Ishikawa (cell line): ENCODE measurements at regions not wholly inside any gene's neighbourhood (a gene's known extent, or its start where the extent isn't known, plus 50 kb on each side); places are given as distances from the start of the nearest gene placed in this dataset.

Experiments
- CEBPB ChIP-seq: IDR thresholded peaks from 2 replicates; pipeline ENCODE4 v1.6.1; 2012
- CREB1 ChIP-seq: IDR thresholded peaks from 2 replicates; pipeline ENCODE4 v1.6.1; 2012; ENCODE audit warnings: low read depth
- EGR1 ChIP-seq: IDR thresholded peaks from 2 replicates; pipeline ENCODE4 v1.6.1; 2012
- EP300 ChIP-seq: IDR thresholded peaks from 2 replicates; pipeline ENCODE4 v1.6.1; 2012; ENCODE audit warnings: borderline replicate concordance
- FOXM1 ChIP-seq: IDR thresholded peaks from 2 replicates; pipeline ENCODE4 v1.6.1; 2012; ENCODE audit warnings: low read depth, borderline replicate concordance
- NFIC ChIP-seq: IDR thresholded peaks from 2 replicates; pipeline ENCODE4 v1.6.1; 2012
- RAD21 ChIP-seq: IDR thresholded peaks from 2 replicates; pipeline ENCODE4 v1.6.1; 2012; ENCODE audit warnings: low read depth
- REST ChIP-seq: IDR thresholded peaks from 2 replicates; pipeline ENCODE4 v1.6.1; 2012; ENCODE audit warnings: low read depth, mild to moderate bottlenecking
- TAF1 ChIP-seq: IDR thresholded peaks from 2 replicates; pipeline ENCODE4 v1.6.1; 2012; ENCODE audit warnings: low read depth, mild to moderate bottlenecking
- TCF12 ChIP-seq: IDR thresholded peaks from 2 replicates; pipeline ENCODE4 v1.6.1; 2012; ENCODE audit warnings: low read depth
- TEAD4 ChIP-seq: IDR thresholded peaks from 2 replicates; pipeline ENCODE4 v1.6.1; 2012
- YY1 ChIP-seq: IDR thresholded peaks from 2 replicates; pipeline ENCODE4 v1.6.1; 2012; ENCODE audit warnings: low read depth
- ZBTB7A ChIP-seq: IDR thresholded peaks from 2 replicates; pipeline ENCODE4 v1.6.1; 2012; ENCODE audit warnings: low read depth
- TF ChIP-seq, protein P1 (sequence below): IDR thresholded peaks from 2 replicates; pipeline ENCODE4 v1.6.1; 2012
- TF ChIP-seq, protein P2 (sequence below): IDR thresholded peaks from 2 replicates; pipeline ENCODE4 v1.6.1; 2012

GRCh38 chr11:113615098-113615497 lies 91.0 kb downstream of the TMPRSS5 start:
- TF ChIP-seq CEBPB, result no peak
- no peak for TF ChIP-seq FOXM1
- no peak for TF ChIP-seq RAD21
- no peak for TF ChIP-seq REST
- TF ChIP-seq TEAD4, result no peak
- no peak for TF ChIP-seq EP300
- TF ChIP-seq TAF1, result no peak
- TF ChIP-seq CREB1, result no peak
- no peak for TF ChIP-seq NFIC
- TF ChIP-seq ZBTB7A, result no peak
- TF ChIP-seq EGR1, result no peak
- TF ChIP-seq TCF12, result no peak
- TF ChIP-seq YY1, result no peak
- TF ChIP-seq, protein P1, sequence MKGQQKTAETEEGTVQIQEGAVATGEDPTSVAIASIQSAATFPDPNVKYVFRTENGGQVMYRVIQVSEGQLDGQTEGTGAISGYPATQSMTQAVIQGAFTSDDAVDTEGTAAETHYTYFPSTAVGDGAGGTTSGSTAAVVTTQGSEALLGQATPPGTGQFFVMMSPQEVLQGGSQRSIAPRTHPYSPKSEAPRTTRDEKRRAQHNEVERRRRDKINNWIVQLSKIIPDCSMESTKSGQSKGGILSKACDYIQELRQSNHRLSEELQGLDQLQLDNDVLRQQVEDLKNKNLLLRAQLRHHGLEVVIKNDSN, result no peak
- TF ChIP-seq, protein P2, sequence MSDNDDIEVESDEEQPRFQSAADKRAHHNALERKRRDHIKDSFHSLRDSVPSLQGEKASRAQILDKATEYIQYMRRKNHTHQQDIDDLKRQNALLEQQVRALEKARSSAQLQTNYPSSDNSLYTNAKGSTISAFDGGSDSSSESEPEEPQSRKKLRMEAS, result no peak

GRCh38 chr11:113614097-113614496 lies 92.0 kb downstream of the TMPRSS5 start:
- TF ChIP-seq EP300, result no peak
- TF ChIP-seq REST, result no peak
- no peak for TF ChIP-seq EGR1
- no peak for TF ChIP-seq ZBTB7A
- TF ChIP-seq CEBPB, result no peak
- TF ChIP-seq CREB1, result no peak
- no peak for TF ChIP-seq TEAD4
- TF ChIP-seq FOXM1, result no peak
- no peak for TF ChIP-seq YY1
- TF ChIP-seq TCF12, result no peak
- TF ChIP-seq, protein P2, result no peak
- no peak for TF ChIP-seq RAD21
- TF ChIP-seq TAF1, result no peak
- TF ChIP-seq, protein P1, result no peak
- TF ChIP-seq NFIC, result no peak

DNA sequence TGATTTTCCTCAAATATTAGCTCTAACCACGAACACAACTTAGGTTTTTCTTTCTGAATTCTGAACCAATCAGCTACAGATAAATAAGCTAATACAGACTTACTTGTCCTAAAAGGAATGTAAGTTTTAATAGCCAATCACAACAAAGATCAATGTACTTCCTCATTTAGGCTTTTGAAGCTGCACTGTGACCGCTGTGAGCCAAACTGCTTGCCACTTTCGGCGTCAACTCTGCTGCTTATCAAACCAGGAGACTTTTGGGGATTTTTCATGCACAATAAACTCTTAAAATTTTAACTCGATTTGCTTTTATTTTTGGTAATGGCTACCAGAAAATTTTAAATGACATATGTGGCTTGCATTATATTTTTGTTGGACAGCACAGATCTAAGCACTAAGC lies 92.5 kb downstream of the TMPRSS5 start:
- TF ChIP-seq YY1 (no peak), REST (no peak), ZBTB7A (no peak), CREB1 (no peak), EP300 (no peak), TAF1 (no peak), RAD21 (no peak), TEAD4 (no peak), EGR1 (no peak), FOXM1 (no peak), CEBPB (no peak), TCF12 (no peak), NFIC (no peak)
- TF ChIP-seq, protein P1, result no peak
- TF ChIP-seq, protein P2, result no peak
